ENCODE measurements at regions not wholly inside any gene's neighbourhood (a gene's known extent, or its start where the extent isn't known, plus 50 kb on each side); places are given as distances from the start of the nearest gene placed in this dataset.

DNA sequence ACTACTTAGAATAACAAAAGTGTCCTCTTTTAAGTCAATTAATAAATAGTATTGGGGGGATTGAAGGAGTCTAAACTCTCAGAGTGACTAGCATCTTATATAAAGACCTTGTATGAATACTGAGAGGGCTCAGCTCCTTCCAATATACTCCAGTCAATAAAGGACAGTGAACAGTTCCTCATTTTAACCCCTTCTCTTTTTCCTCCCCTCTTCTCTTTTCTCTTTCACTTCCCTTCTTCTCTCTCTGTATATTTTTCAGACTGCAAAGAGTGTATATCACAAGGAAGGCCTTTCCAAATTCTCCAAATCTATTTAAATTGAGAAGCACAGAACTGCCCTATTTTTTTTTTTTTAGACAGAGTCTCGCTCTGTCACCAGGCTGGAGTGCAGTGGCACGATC is 99.5 kb downstream of the CD164 start:
- TF ChIP-seq ZFX (IDR thresholded peaks at IDR 0.05; ENCODE audit: borderline replicate concordance) = no peak
- TF ChIP-seq, protein P1, sequence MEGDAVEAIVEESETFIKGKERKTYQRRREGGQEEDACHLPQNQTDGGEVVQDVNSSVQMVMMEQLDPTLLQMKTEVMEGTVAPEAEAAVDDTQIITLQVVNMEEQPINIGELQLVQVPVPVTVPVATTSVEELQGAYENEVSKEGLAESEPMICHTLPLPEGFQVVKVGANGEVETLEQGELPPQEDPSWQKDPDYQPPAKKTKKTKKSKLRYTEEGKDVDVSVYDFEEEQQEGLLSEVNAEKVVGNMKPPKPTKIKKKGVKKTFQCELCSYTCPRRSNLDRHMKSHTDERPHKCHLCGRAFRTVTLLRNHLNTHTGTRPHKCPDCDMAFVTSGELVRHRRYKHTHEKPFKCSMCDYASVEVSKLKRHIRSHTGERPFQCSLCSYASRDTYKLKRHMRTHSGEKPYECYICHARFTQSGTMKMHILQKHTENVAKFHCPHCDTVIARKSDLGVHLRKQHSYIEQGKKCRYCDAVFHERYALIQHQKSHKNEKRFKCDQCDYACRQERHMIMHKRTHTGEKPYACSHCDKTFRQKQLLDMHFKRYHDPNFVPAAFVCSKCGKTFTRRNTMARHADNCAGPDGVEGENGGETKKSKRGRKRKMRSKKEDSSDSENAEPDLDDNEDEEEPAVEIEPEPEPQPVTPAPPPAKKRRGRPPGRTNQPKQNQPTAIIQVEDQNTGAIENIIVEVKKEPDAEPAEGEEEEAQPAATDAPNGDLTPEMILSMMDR (IDR thresholded peaks at IDR 0.05) = no peak
- no peak overlapping the region for H3K27ac ChIP-seq

DNA sequence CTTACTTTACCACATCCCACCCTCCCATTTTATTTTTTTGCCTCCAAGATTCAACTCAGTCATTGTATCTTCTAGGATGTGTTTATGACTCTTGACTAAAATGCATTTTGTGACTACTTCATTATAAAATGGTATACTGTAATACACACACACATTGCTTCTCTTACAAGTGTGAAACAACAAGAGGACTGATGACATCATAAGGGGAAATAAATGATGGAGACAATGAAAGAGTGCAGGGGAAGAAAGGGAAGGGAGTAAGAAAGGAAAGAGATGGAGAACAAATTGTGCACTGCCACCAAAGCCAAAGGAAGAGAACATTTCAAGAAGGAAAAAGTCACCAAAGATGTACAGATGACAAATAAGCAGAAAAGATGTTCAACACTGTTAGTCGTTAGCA is 102.6 kb downstream of the CD164 start:
- TF ChIP-seq, protein P1 (IDR thresholded peaks at IDR 0.05) = no peak
- TF ChIP-seq ZFX (IDR thresholded peaks at IDR 0.05; ENCODE audit: borderline replicate concordance) = no peak

DNA sequence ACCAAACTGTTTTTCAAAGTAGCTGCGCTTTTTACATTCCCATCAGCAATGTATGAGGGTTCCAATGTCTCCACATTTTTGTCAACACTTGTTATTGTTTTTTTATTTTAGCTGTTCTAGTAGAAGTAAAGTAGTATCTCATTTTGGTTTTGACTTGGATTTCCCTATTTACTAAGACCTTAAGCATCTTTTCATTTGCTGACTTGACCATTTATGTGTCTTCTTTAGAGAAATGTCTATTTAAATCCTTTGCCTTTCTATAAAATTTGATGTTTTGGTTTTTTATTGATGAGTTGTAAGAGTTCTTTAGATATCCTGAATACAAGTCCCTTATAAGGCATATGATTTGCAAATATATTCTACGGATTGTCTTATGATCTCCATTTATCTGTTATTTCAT is 110.6 kb downstream of the CD164 start:
- H3K27ac ChIP-seq = no peak overlapping the region
- no peak for TF ChIP-seq ZFX (IDR thresholded peaks at IDR 0.05; ENCODE audit: borderline replicate concordance)
- TF ChIP-seq, protein P1 (IDR thresholded peaks at IDR 0.05) = no peak

More for the DNA sequence above, 102.6 kb downstream of the CD164 start:
- no peak overlapping the region for H3K27ac ChIP-seq

DNA sequence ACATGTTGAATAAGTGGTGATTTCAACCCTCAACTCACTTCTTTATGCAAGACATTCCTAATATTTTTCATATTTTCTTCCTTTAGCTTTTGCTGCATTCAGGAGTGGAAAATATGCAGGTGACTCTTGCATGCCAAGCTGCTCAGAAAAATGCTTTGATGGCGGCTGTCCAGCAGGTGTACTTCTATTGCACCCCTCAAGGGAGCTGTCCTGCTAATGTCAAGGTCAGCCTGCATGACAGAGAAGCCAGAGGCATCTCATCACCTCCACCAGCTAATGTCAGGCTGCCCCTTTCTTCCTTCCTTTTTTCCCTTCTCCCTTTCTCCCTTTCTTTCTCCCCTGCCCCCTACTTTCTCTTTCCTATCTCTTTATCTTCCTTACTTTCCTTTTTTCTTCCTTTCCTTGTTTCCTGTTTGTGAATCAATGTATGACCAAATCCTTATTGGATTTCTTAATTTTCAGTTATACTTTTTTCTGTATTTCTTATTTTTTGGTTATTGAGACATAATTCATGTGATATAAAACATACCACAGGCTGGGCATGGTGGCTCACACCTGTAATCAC is 112.2 kb downstream of the CD164 start:
- TF ChIP-seq ZFX (IDR thresholded peaks at IDR 0.05; ENCODE audit: borderline replicate concordance) = no peak
- TF ChIP-seq, protein P1 (IDR thresholded peaks at IDR 0.05) = no peak
- no peak overlapping the region for H3K27ac ChIP-seq

DNA sequence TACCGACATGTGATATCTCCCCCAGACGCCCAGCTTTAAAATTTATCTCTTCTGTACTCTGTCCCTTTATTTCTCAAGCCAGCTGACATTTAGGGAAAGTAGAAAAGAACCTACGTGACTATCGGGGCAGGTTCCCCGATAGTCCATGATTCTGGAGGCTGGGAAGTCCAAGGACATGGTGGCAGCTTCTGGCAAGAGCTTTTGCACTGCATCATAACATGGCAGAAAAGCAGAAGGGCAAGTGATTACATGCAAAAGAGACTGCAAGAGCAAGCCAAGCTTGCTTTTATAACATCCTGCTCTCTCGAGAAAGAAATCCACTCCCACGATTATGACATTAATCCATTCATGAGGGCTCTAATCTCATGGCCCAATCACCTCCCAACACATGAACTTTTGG is 113.2 kb downstream of the CD164 start:
- no peak overlapping the region for H3K27ac ChIP-seq
- TF ChIP-seq ZFX (IDR thresholded peaks at IDR 0.05; ENCODE audit: borderline replicate concordance) = no peak
- TF ChIP-seq, protein P1 (IDR thresholded peaks at IDR 0.05) = no peak

DNA sequence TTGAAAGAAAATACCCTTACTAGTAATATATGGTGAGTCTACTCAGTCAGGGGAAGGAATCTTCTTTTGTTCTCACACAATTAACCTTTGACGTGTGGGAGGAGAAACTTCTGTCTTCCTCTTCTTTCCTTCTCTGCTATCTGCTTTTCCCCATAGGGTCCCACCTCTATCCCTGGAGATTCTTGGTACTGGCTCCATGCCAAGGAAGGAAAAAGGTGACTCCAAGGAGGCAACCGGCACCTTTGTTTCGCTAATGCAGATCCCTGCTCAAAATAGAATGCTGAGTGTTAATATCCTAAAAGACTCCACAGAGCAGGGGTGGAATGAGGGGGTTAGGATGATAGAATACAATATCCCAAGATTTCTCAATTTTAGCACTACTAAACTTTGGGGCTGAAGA is 116.7 kb downstream of the CD164 start:
- no peak for TF ChIP-seq ZFX (IDR thresholded peaks at IDR 0.05; ENCODE audit: borderline replicate concordance)
- TF ChIP-seq, protein P1 (IDR thresholded peaks at IDR 0.05) = no peak
- no peak overlapping the region for H3K27ac ChIP-seq

DNA sequence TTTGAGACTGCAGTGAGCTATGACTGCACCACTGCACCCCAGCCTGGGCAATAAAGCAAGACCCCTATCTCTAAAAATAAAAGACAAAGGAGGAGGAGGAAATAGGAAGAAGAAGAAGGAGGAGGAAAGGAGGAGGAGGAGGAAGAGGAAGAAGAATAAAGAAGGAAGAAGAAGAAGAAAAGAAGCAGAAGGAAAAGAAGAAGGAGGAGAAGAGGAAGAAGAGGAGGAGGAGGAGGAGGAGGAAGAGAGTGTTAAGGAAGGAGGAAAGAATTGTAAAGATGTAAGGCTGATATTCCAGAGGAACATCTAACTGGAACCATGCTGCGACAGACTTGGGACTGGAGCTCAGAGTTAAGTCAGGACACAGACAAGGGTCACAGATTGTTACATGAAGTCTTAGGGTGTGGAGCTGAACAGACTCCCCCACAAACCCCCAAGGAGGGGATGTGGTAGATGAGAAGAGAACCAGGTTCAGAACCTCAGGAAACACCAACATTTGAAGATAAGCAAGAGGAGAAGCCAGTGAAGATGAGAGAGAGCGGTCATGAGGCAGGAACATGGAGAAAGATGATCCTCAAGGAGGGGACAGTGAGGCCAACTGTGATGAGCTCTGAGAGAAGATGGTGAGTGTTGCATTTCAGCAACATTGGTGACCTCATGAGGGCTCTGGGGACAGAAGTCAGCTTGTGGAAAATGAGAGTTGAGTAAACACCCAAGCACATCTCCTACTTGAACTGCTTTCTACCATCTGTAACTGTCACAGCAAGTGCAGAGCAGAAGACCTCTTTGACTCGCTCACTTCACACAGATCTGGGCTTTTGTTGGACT is 118.2 kb downstream of the CD164 start:
- H3K27ac ChIP-seq = no peak overlapping the region
- TF ChIP-seq, protein P1 (IDR thresholded peaks at IDR 0.05) = no peak
- TF ChIP-seq ZFX (IDR thresholded peaks at IDR 0.05; ENCODE audit: borderline replicate concordance) = no peak
